Fibroblast of the aortic adventitia (primary cell): ENCODE measurements at regions not wholly inside any gene's neighbourhood (a gene's known extent, or its start where the extent isn't known, plus 50 kb on each side); places are given as distances from the start of the nearest gene placed in this dataset.
A peak's percentile ranks its signal among the peaks of the same experiment; 100 is the strongest.

ENCODE experiments used
- DNase-seq: peaks from one replicate; pipeline ENCODE4 v3.0.0-alpha.2; 2010; ENCODE audit warnings: low read depth
- H3K4me3 ChIP-seq: 2 replicates; pipeline ENCODE4 v1.5.1; 2011; ENCODE audit warnings: low read depth, mild to moderate bottlenecking, control low read depth, low read length, moderate library complexity
- TF ChIP-seq, protein P1 (sequence below): IDR thresholded peaks from 2 replicates; pipeline ENCODE4 v1.5.1; 2011; ENCODE audit warnings: mild to moderate bottlenecking, low read length, control low read depth, inconsistent platforms; ENCODE audit not compliant: insufficient read depth

DNA sequence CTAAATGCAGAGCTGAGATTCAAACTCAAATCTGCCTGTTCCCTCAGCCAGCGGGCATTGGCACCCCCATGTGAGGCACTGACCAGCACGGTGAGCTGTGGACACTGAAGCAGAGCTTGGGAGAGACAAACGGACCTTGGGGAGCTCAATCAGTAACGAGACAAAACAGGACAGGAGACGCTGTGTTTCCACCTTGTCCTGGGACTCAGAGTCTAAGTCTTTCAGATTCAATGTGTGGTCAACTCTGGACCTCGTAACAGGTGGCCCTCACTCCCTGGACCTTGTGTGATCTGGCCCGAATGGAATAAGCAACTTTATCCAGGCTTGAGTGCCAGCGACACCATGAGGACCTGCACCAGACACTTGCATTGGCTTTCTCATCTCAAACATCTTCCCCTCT, 232.5 kb downstream of the UACA start:
- no peak for DNase-seq

DNA sequence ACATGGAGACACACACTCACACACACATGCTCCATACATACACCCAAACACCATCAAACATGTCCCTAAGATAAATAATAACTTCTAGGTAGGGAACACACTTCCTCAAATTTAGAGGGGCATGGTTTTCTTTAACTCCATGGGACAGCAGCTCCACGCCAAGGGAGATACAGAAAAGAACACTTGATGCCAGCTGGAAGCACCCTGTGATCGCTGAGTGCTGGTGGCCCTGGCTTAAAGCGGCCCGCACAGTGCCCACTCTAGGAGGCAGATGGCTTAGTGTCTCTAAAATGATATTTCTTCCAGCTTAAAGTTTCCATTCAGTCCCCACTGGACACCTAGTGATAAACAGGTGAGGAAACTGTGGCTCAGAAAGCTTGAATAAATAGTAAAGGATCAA, 232.9 kb downstream of the UACA start:
- no peak overlapping the region for H3K4me3 ChIP-seq
- no peak for DNase-seq
- TF ChIP-seq, protein P1, sequence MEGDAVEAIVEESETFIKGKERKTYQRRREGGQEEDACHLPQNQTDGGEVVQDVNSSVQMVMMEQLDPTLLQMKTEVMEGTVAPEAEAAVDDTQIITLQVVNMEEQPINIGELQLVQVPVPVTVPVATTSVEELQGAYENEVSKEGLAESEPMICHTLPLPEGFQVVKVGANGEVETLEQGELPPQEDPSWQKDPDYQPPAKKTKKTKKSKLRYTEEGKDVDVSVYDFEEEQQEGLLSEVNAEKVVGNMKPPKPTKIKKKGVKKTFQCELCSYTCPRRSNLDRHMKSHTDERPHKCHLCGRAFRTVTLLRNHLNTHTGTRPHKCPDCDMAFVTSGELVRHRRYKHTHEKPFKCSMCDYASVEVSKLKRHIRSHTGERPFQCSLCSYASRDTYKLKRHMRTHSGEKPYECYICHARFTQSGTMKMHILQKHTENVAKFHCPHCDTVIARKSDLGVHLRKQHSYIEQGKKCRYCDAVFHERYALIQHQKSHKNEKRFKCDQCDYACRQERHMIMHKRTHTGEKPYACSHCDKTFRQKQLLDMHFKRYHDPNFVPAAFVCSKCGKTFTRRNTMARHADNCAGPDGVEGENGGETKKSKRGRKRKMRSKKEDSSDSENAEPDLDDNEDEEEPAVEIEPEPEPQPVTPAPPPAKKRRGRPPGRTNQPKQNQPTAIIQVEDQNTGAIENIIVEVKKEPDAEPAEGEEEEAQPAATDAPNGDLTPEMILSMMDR = no peak

More for the DNA sequence above, 232.5 kb downstream of the UACA start:
- TF ChIP-seq, protein P1 = no peak
- H3K4me3 ChIP-seq = no peak overlapping the region

DNA sequence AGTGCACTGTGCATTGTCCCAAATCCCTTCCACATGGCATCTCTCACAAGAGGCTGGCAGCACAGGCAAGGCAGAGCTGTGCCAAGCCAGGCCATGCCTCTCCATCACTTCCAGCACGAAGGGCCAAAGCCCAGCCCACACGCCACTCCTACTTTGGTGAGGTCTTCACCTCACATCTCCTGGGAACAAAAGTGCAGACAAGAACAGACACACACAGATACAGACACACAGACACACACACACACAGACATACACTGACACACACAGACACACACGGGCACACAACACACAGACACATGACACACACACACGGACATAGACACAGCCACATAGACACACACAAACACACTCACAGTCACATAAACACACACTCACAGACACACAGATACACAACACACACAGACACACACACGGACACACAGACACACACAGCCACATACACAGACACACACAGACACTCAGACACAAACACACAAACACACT, 233.3 kb downstream of the UACA start:
- no peak for DNase-seq
- H3K4me3 ChIP-seq = no peak overlapping the region
- TF ChIP-seq, protein P1 = no peak

DNA sequence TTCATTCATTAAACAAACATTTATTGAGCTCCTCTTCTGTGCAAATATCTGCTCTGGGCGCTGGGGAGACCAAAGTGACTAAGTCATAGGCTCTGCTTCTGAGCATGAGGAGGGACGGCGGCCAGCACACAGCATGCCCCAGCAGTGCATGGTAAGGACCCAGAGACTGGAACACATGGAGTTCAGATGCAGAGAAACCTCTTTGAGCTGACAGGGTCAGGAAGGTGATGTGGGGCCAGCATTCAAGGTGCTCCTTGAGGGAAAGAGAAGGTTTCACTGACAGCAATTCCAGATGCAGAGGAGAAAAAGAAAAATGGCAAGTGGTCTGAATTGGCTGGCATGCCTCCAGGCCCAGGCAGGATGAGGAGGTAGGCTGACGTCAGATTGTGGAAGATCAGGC, 234.5 kb downstream of the UACA start:
- H3K4me3 ChIP-seq = no peak overlapping the region
- TF ChIP-seq, protein P1 = no peak
- no peak for DNase-seq

DNA sequence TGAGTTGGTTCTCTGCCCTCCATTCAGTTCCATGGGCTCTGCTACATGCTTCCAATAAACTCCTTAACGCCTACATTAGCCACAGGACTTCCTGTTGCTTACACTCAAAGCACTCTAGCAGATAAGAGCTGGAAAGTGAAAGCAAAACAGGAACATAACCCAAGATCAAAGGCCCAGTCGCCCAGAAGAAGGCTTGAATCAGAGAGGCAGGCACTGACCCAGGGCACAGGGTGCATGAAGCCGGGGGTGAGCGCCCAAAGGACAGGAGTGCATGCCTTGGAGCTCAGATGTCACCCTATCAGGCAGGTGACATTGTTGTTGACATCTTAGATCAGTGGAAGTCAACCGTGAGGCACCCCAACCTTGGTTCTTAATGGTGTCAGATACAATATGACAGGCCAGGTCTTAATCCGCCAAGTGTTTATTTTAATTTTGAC, 235.1 kb downstream of the UACA start:
- TF ChIP-seq, protein P1 = no peak
- peak; percentile 53 for DNase-seq
- H3K4me3 ChIP-seq = no peak overlapping the region

DNA sequence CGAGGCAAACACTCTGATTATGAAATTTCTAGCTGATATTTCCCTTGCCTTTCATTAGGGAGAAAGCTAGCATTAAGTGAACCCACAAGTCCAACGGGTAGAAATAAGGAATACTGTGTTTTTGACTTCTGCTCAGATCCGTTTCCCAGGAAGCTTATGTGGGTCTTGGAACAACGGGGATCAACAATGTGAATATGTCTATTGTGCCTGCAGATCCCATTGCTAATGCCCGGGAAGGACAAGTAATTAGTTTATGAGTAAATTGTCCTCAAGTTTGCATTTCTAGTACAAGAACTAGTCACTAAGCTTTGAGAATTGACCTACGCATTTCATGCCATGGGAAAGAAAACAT, 236.4 kb downstream of the UACA start:
- no peak for DNase-seq
- TF ChIP-seq, protein P1 = no peak
- H3K4me3 ChIP-seq = no peak overlapping the region
